ENCODE measurements at regions not wholly inside any gene's neighbourhood (a gene's known extent, or its start where the extent isn't known, plus 50 kb on each side); places are given as distances from the start of the nearest gene placed in this dataset.

DNA sequence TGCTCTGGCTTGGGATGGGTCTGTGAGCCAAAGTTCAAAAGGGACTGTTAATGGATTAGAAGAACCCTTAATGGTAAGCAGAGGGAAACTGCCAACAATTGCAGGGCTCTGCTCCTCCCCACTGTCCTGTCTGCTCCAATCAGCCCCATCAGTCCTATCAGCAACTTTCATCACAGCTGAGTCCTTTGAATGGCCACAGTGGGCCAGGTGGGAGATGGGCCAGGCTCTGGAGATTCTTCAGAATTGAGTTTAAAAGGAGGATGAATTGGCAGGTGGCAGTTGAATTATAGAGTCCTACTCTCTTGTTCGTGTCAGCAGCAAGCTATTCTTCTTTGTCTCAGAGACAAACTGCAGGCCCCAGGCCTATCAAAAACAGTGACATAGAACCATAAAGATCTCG, 573.9 kb downstream of the EPHA4 start:
- 7 to 20% (median 15%) methylated on average over 1 to 2 of the region's 2 CpGs; no CpG with 5 or more reads in 4 of the 10 experiments for WGBS, 10 experiments
- in situ Hi-C loops (cut with MboI; ENCODE audit: low pct_unique_long_range_greater_than_20kb in 2 of 9, low sequenced_read_pairs in 9 of 9, unreplicated experiment in 9 of 9), result no loop called here
- H3K4me1 ChIP-seq (replicated peaks in 1 of 2), result no peaks in the 10 kb centered on the region
- no peak overlapping the region for H3K27ac ChIP-seq
- H3K4me3 ChIP-seq, result no peak overlapping the region
- ATAC-seq (replicated peaks in 6 of 8), result no peak

DNA sequence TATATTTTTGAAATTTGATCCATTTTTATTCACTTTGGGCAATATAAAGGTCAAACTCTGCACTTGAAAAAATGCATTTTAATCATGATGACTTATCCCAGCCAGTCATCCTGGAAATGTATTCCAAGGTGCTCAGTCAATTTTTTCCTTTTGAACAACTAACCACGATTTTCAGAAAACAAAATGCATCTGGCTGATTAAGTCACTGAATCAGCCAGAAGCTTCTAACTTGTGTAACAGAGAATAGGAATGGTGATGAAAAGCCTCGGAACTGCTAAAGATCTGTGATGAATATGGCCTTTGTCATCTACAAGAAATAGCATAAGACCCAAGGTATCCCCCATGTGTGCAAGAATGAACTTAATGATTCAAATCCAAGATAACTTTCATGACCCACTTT, 572.7 kb downstream of the EPHA4 start:
- Histone ChIP-seq H3K4me3 (no peak overlapping the region), H3K27ac (no peak overlapping the region), H3K4me1 (replicated peaks in 1 of 2) (no peaks in the 10 kb centered on the region)
- in situ Hi-C loops (cut with MboI; ENCODE audit: low pct_unique_long_range_greater_than_20kb in 2 of 9, low sequenced_read_pairs in 9 of 9, unreplicated experiment in 9 of 9), result no loop called here
- no peak for ATAC-seq (replicated peaks in 6 of 8)
- WGBS, 10 experiments, result 8 to 100% (median 64%) methylated on average over 1 to 2 of the region's 2 CpGs; no CpG with 5 or more reads in 1 of the 10 experiments

GRCh38 chr2:221001381-221001801, 570.7 kb downstream of the EPHA4 start:
- H3K4me3 ChIP-seq, result no peak overlapping the region
- ATAC-seq (replicated peaks in 6 of 8), result no peak
- in situ Hi-C loops (cut with MboI; ENCODE audit: low pct_unique_long_range_greater_than_20kb in 2 of 9, low sequenced_read_pairs in 9 of 9, unreplicated experiment in 9 of 9), result no loop called here
- H3K4me1 ChIP-seq (replicated peaks in 1 of 2), result no peaks in the 10 kb centered on the region
- 9 to 100% (median 77%) methylated on average over 1 to 2 of the region's 2 CpGs for WGBS, 10 experiments
- H3K27ac ChIP-seq, result no peak overlapping the region

- 0 to 57% (median 0%) methylated on average over 1 of the region's 1 CpG; no CpG with 5 or more reads in 1 of the 10 experiments for WGBS, 10 experiments
- H3K4me3 ChIP-seq, result no peak overlapping the region
- no peak overlapping the region for H3K27ac ChIP-seq
- in situ Hi-C loops (cut with MboI; ENCODE audit: low pct_unique_long_range_greater_than_20kb in 2 of 9, low sequenced_read_pairs in 9 of 9, unreplicated experiment in 9 of 9), result no loop called here
- H3K4me1 ChIP-seq (replicated peaks in 1 of 2), result no peaks in the 10 kb centered on the region
- no peak for ATAC-seq (replicated peaks in 6 of 8)
Measured at GRCh38 chr2:221002101-221002685, 569.9 kb downstream of the EPHA4 start.

DNA sequence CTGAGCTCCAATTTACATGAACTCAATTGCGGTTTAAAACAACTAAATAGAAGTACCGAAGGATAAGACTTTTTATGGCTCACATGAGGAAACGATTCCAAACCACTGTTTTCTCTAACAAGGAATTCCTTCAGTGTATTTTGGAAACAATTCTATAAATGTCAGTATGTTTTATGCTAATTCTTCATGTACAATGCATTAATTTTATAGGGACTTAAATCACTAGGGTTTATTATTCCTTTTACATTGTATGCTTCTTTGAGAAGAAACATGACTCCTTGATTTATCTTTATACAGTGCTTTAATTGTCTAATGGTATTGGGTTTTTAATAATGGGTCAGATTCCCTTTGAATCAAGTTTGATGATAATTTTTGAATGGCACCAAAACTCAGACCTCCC, 566.8 kb downstream of the EPHA4 start:
- H3K4me1 ChIP-seq (replicated peaks in 1 of 2), result no peaks in the 10 kb centered on the region
- WGBS, 10 experiments, result 7 to 100% (median 84%) methylated on average over 2 to 3 of the region's 3 CpGs
- H3K4me3 ChIP-seq, result no peak overlapping the region
- no peak for ATAC-seq (replicated peaks in 6 of 8)
- in situ Hi-C loops (cut with MboI; ENCODE audit: low pct_unique_long_range_greater_than_20kb in 2 of 9, low sequenced_read_pairs in 9 of 9, unreplicated experiment in 9 of 9), result no loop called here
- H3K27ac ChIP-seq, result no peak overlapping the region

DNA sequence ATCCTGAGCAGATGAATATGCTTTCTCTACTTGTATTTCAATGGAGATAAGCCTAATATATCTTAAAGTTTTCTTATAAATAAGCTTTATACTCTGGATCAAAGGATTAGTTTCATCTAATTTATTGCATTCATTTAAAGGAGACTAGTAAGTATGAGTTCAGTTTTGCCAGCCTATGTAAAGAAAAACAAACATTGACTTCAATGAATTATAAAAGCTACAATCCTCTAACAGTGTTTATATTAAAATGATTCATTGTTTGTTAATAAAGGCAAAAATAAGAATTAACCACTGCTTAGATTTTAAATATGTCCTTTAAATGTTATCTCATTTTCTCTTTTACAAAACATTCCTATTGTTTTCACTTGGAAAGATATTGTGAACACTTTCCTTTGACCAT, 566.0 kb downstream of the EPHA4 start:
- in situ Hi-C loops (cut with MboI; ENCODE audit: low pct_unique_long_range_greater_than_20kb in 2 of 9, low sequenced_read_pairs in 9 of 9, unreplicated experiment in 9 of 9), result no loop called here
- no peak for ATAC-seq (replicated peaks in 6 of 8)
- Histone ChIP-seq H3K27ac (no peak overlapping the region), H3K4me1 (replicated peaks in 1 of 2) (no peaks in the 10 kb centered on the region), H3K4me3 (no peak overlapping the region)

DNA sequence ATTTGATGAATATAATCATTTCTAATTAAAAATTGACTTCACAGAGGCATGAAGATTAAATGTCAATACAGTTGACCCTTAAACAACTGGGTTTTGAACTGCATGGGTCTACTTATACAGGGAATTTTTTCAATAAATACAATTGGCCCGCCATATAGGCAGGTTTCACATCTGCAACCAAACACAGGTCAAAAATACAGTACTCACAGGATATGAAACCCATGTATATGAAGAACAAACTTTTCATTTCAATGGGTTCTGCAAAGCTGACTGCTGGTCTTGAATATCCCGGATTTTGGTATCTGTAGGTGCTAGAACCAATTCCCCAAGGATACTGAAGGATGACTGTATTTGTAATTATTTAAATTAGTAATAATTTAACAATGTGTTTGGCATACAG, 555.6 kb downstream of the EPHA4 start:
- Histone ChIP-seq H3K4me3 (no peak overlapping the region), H3K4me1 (replicated peaks in 1 of 2) (no peaks in the 10 kb centered on the region), H3K27ac (no peak overlapping the region)
- in situ Hi-C loops (cut with MboI; ENCODE audit: low pct_unique_long_range_greater_than_20kb in 2 of 9, low sequenced_read_pairs in 9 of 9, unreplicated experiment in 9 of 9), result no loop called here
- WGBS, 10 experiments, result 4 to 100% (median 89%) methylated on average over 1 to 2 of the region's 2 CpGs; no CpG with 5 or more reads in 2 of the 10 experiments
- ATAC-seq (replicated peaks in 6 of 8), result no peak

GRCh38 chr2:221018262-221018661, 553.8 kb downstream of the EPHA4 start:
- Histone ChIP-seq H3K27ac (no peak overlapping the region), H3K4me3 (no peak overlapping the region), H3K4me1 (replicated peaks in 1 of 2) (no peaks in the 10 kb centered on the region)
- in situ Hi-C loops (cut with MboI; ENCODE audit: low pct_unique_long_range_greater_than_20kb in 2 of 9, low sequenced_read_pairs in 9 of 9, unreplicated experiment in 9 of 9), result no loop called here
- no peak for ATAC-seq (replicated peaks in 6 of 8)
- WGBS, 10 experiments, result 50 to 71% (median 60%) methylated on average over 1 of the region's 1 CpG; no CpG with 5 or more reads in 7 of the 10 experiments

DNA sequence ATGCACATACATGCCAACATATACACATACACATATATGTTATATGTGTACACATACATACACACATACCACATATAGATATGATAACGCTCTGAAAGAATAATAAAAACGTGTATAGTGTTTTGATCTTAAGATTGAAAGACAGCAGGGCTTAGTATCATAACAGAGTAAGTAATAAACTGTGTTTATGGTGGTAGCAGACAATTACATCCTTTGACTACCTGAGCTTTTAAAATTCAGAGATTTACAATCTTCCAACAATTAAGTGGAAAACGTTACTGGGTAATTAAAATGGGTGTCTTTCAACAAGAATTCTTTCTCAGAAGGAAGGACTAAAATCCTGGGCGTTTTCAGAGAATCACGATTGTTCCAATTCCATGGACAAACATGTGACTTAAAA, 552.4 kb downstream of the EPHA4 start:
- Histone ChIP-seq H3K4me1 (replicated peaks in 1 of 2) (no peaks in the 10 kb centered on the region), H3K4me3 (no peak overlapping the region), H3K27ac (no peak overlapping the region)
- in situ Hi-C loops (cut with MboI; ENCODE audit: low pct_unique_long_range_greater_than_20kb in 2 of 9, low sequenced_read_pairs in 9 of 9, unreplicated experiment in 9 of 9), result no loop called here
- ATAC-seq (replicated peaks in 6 of 8), result no peak
- WGBS, 10 experiments, result 33 to 93% (median 64%) methylated on average over 2 to 5 of the region's 5 CpGs; no CpG with 5 or more reads in 1 of the 10 experiments

GRCh38 chr2:221022554-221022953, 549.5 kb downstream of the EPHA4 start:
- no peak for ATAC-seq (replicated peaks in 6 of 8)
- in situ Hi-C loops (cut with MboI; ENCODE audit: low pct_unique_long_range_greater_than_20kb in 2 of 9, low sequenced_read_pairs in 9 of 9, unreplicated experiment in 9 of 9), result no loop called here
- WGBS, 10 experiments, result 0 to 100% (median 73%) methylated on average over 1 to 2 of the region's 2 CpGs; no CpG with 5 or more reads in 1 of the 10 experiments
- no peak overlapping the region for H3K27ac ChIP-seq
- H3K4me3 ChIP-seq, result no peak overlapping the region
- no peaks in the 10 kb centered on the region for H3K4me1 ChIP-seq (replicated peaks in 1 of 2)

- no peak overlapping the region for H3K27ac ChIP-seq
- WGBS, 10 experiments, result 0 to 83% (median 73%) methylated on average over 1 of the region's 1 CpG; no CpG with 5 or more reads in 6 of the 10 experiments
- in situ Hi-C loops (cut with MboI; ENCODE audit: low pct_unique_long_range_greater_than_20kb in 2 of 9, low sequenced_read_pairs in 9 of 9, unreplicated experiment in 9 of 9), result no loop called here
- no peak overlapping the region for H3K4me3 ChIP-seq
- H3K4me1 ChIP-seq (replicated peaks in 1 of 2), result no peaks in the 10 kb centered on the region
- no peak for ATAC-seq (replicated peaks in 6 of 8)
Measured at GRCh38 chr2:221025398-221025797, 546.7 kb downstream of the EPHA4 start.

GRCh38 chr2:221034026-221034701, 537.9 kb downstream of the EPHA4 start:
- H3K4me1 ChIP-seq (replicated peaks in 1 of 2), result no peaks in the 10 kb centered on the region
- no peak for ATAC-seq (replicated peaks in 6 of 8)
- WGBS, 10 experiments, result 0 to 100% (median 73%) methylated on average over 1 to 2 of the region's 2 CpGs; no CpG with 5 or more reads in 1 of the 10 experiments
- no peak overlapping the region for H3K27ac ChIP-seq
- no peak overlapping the region for H3K4me3 ChIP-seq
- in situ Hi-C loops (cut with MboI; ENCODE audit: low pct_unique_long_range_greater_than_20kb in 2 of 9, low sequenced_read_pairs in 9 of 9, unreplicated experiment in 9 of 9), result no loop called here

DNA sequence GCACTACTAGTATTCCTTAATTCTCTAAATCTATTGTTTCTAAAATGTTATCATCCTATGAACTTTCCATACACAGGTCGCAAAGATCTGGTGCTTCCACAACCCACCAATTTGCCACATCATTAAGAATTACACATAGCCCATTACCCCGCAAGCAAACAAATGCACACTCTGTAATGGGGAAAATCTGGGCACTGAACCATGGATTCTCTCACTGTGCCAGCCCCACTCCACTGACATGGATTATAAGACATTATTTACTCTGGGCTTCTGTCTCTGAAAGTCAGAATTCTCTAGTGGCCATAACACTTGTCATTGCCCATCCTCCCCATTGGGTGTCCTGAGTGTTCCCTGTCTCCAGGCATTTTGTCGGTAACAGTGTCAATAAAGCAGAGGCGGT, 537.1 kb downstream of the EPHA4 start:
- Histone ChIP-seq H3K4me3 (no peak overlapping the region), H3K27ac (no peak overlapping the region), H3K4me1 (replicated peaks in 1 of 2) (no peaks in the 10 kb centered on the region)
- in situ Hi-C loops (cut with MboI; ENCODE audit: low pct_unique_long_range_greater_than_20kb in 2 of 9, low sequenced_read_pairs in 9 of 9, unreplicated experiment in 9 of 9), result no loop called here
- WGBS, 10 experiments, result 13 to 100% (median 90%) methylated on average over 1 to 4 of the region's 4 CpGs; no CpG with 5 or more reads in 1 of the 10 experiments
- no peak for ATAC-seq (replicated peaks in 6 of 8)

DNA sequence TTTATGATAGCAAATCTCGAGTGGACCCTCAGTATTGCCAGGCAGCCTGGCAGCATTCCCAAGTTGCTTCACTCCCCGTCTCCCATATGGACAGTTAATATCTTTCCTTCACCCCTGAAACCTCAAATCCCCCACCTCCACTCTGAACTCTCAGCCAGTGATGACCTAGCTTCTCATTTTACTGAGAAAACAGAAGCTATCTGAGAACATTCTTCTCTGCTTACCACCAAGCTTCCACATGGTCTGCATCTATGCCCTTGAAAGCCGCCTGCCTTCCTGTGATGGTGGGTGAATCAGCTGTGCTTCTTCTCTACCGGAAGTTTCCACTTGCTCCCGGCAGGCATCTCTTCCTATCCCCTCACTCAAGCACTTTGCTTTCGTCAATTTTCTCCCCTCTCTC, 529.2 kb downstream of the EPHA4 start:
- no peak for ATAC-seq (replicated peaks in 6 of 8)
- in situ Hi-C loops (cut with MboI; ENCODE audit: low pct_unique_long_range_greater_than_20kb in 2 of 9, low sequenced_read_pairs in 9 of 9, unreplicated experiment in 9 of 9), result no loop called here
- H3K27ac ChIP-seq, result no peak overlapping the region
- no peak overlapping the region for H3K4me3 ChIP-seq
- no peaks in the 10 kb centered on the region for H3K4me1 ChIP-seq (replicated peaks in 1 of 2)
- WGBS, 10 experiments, result 26 to 100% (median 78%) methylated on average over 2 to 5 of the region's 6 CpGs

Data from motor neuron (in vitro differentiated cells).